AG09319 (cell line): ENCODE measurements at regions not wholly inside any gene's neighbourhood (a gene's known extent, or its start where the extent isn't known, plus 50 kb on each side); places are given as distances from the start of the nearest gene placed in this dataset.

Source experiments
- DNase-seq: peaks from one replicate; pipeline ENCODE4 v3.0.0-alpha.2; 2010; ENCODE audit warnings: low read depth; ENCODE audit errors: extremely low read depth
- CTCF ChIP-seq: IDR thresholded peaks from 2 replicates; pipeline ENCODE4 v1.5.1; 2011; ENCODE audit warnings: low read depth, mild to moderate bottlenecking, inconsistent platforms, low read length, moderate library complexity

GRCh38 chr16:64380751-64381150, 741.1 kb downstream of the CDH11 start:
- DNase-seq = no peak
- no peak for TF ChIP-seq CTCF

GRCh38 chr16:64375391-64375980, 746.4 kb downstream of the CDH11 start:
- no peak for DNase-seq

GRCh38 chr16:64370112-64370511, 751.8 kb downstream of the CDH11 start:
- TF ChIP-seq CTCF = no peak
- no peak for DNase-seq

More at GRCh38 chr16:64375391-64375980, 746.4 kb downstream of the CDH11 start:
- TF ChIP-seq CTCF = no peak

GRCh38 chr16:64365448-64365931, 756.4 kb downstream of the CDH11 start:
- DNase-seq = no peak
- no peak for TF ChIP-seq CTCF

- no peak for TF ChIP-seq CTCF
- DNase-seq = no peak
Observed at GRCh38 chr16:64364894-64365293, 757.0 kb downstream of the CDH11 start.

GRCh38 chr16:64364416-64364815, 757.4 kb downstream of the CDH11 start:
- DNase-seq = no peak
- TF ChIP-seq CTCF = no peak

GRCh38 chr16:64364016-64364415, 757.8 kb downstream of the CDH11 start:
- no peak for TF ChIP-seq CTCF
- DNase-seq = no peak
